ENCODE measurements at regions not wholly inside any gene's neighbourhood (a gene's known extent, or its start where the extent isn't known, plus 50 kb on each side); places are given as distances from the start of the nearest gene placed in this dataset.
"Not testable (repeated sequence)": the region's sequence is repeated elsewhere in the genome, so short reads cannot be mapped to it uniquely, and the experiment has no call there.

GRCh38 chr3:166340604-166341266 is 503.5 kb upstream of the BCHE start:
- no peak for DNase-seq (ENCODE audit: low read depth)

- DNase-seq (ENCODE audit: low read depth) = no peak
Measured at GRCh38 chr3:166324401-166324800, 487.2 kb upstream of the BCHE start.

GRCh38 chr3:166322391-166322790 is 485.2 kb upstream of the BCHE start:
- DNase-seq (ENCODE audit: low read depth) = no peak

- no peak for DNase-seq (ENCODE audit: low read depth)
Measured at GRCh38 chr3:166307756-166308350, 470.6 kb upstream of the BCHE start.

GRCh38 chr3:166304584-166304983 is 467.4 kb upstream of the BCHE start:
- no peak for DNase-seq (ENCODE audit: low read depth)

- no peak for DNase-seq (ENCODE audit: low read depth)
Measured at GRCh38 chr3:166303681-166304080, 466.5 kb upstream of the BCHE start.

- DNase-seq (ENCODE audit: low read depth) = no peak
Measured at GRCh38 chr3:166302331-166302730, 465.1 kb upstream of the BCHE start.

GRCh38 chr3:166296179-166296783 is 459.1 kb upstream of the BCHE start:
- DNase-seq (ENCODE audit: low read depth) = no peak

- DNase-seq (ENCODE audit: low read depth) = no peak
Measured at GRCh38 chr3:166291186-166291955, 454.1 kb upstream of the BCHE start.

- no peak for DNase-seq (ENCODE audit: low read depth)
Measured at GRCh38 chr3:166285001-166285400, 447.8 kb upstream of the BCHE start.

- no peak for DNase-seq (ENCODE audit: low read depth)
Measured at GRCh38 chr3:166283840-166284239, 446.6 kb upstream of the BCHE start.

- no peak for DNase-seq (ENCODE audit: low read depth)
Measured at GRCh38 chr3:166282931-166283330, 445.7 kb upstream of the BCHE start.

GRCh38 chr3:166279636-166280035 is 442.4 kb upstream of the BCHE start:
- DNase-seq (ENCODE audit: low read depth) = no peak

- DNase-seq (ENCODE audit: low read depth) = no peak
Measured at GRCh38 chr3:166275024-166275390, 437.8 kb upstream of the BCHE start.

GRCh38 chr3:166274351-166275023 is 437.3 kb upstream of the BCHE start:
- DNase-seq (ENCODE audit: low read depth) = no peak

- no peak for DNase-seq (ENCODE audit: low read depth)
Measured at GRCh38 chr3:166270429-166270828, 433.2 kb upstream of the BCHE start.

- no peak for DNase-seq (ENCODE audit: low read depth)
Measured at GRCh38 chr3:166265153-166265552, 427.9 kb upstream of the BCHE start.

GRCh38 chr3:166263460-166263859 is 426.2 kb upstream of the BCHE start:
- DNase-seq (ENCODE audit: low read depth) = no peak

- DNase-seq (ENCODE audit: low read depth) = not testable (repeated sequence)
Measured at GRCh38 chr3:166258293-166258850, 421.1 kb upstream of the BCHE start.

GRCh38 chr3:166257715-166258114 is 420.5 kb upstream of the BCHE start:
- DNase-seq (ENCODE audit: low read depth) = no peak

GRCh38 chr3:166248784-166249183 is 411.6 kb upstream of the BCHE start:
- no peak for DNase-seq (ENCODE audit: low read depth)

- no peak for DNase-seq (ENCODE audit: low read depth)
Measured at GRCh38 chr3:166243511-166243910, 406.3 kb upstream of the BCHE start.

Data from Daoy (cell line).